ENCODE measurements at regions not wholly inside any gene's neighbourhood (a gene's known extent, or its start where the extent isn't known, plus 50 kb on each side); places are given as distances from the start of the nearest gene placed in this dataset.

GRCh38 chr3:78285032-78285728 is 1245.3 kb downstream of the ROBO2 start:
- no peak overlapping the region for H3K4me3 ChIP-seq (replicated peaks in 1 of 4; ENCODE audit: control extremely low read depth in 1 of 4, insufficient read depth in 1 of 4, low read depth in 3 of 4, low read length in 4 of 4)
- no peaks in the 10 kb centered on the region for H4K20me1 ChIP-seq (ENCODE audit: control insufficient read depth, extremely low read depth, insufficient read depth, low read length)
- H3K4me2 ChIP-seq (ENCODE audit: extremely low read depth, insufficient read depth, low read length), result no peak overlapping the region
- no peaks in the 10 kb centered on the region for H3K27me3 ChIP-seq (ENCODE audit: control insufficient read depth, insufficient read depth, low read length)
- DNase-seq (ENCODE audit: low read depth in 2 of 2), result no peak
- H3K36me3 ChIP-seq (ENCODE audit: control insufficient read depth, insufficient read depth, low read length), result no peaks in the 10 kb centered on the region
- H3K27ac ChIP-seq (ENCODE audit: insufficient read depth, low read length), result no peak overlapping the region
- H3K4me1 ChIP-seq (ENCODE audit: control insufficient read depth, extremely low read depth, insufficient read depth, low read length), result no peaks in the 10 kb centered on the region
- H3K79me2 ChIP-seq (ENCODE audit: control insufficient read depth, insufficient read depth, low read length), result no peaks in the 10 kb centered on the region
- no peak overlapping the region for H3K9ac ChIP-seq (ENCODE audit: insufficient read depth, low read length)
- TF ChIP-seq CTCF (conservative IDR thresholded peaks at IDR 0.05 in 1 of 2, IDR thresholded peaks at IDR 0.05 in 1 of 2; ENCODE audit: low read depth in 1 of 2, low read length in 2 of 2), result no peak
- TF ChIP-seq EZH2 (IDR thresholded peaks at IDR 0.05; ENCODE audit: low read length, missing control alignments), result no peak
- H2AFZ ChIP-seq (ENCODE audit: low read length), result no peak overlapping the region
- no peaks in the 10 kb centered on the region for H3K9me3 ChIP-seq (ENCODE audit: control insufficient read depth, insufficient read depth, low read depth, low read length)

- no peak overlapping the region for H2AFZ ChIP-seq (ENCODE audit: low read length)
- no peaks in the 10 kb centered on the region for H3K27me3 ChIP-seq (ENCODE audit: control insufficient read depth, insufficient read depth, low read length)
- no peaks in the 10 kb centered on the region for H3K36me3 ChIP-seq (ENCODE audit: control insufficient read depth, insufficient read depth, low read length)
- H3K4me1 ChIP-seq (ENCODE audit: control insufficient read depth, extremely low read depth, insufficient read depth, low read length), result no peaks in the 10 kb centered on the region
- H3K79me2 ChIP-seq (ENCODE audit: control insufficient read depth, insufficient read depth, low read length), result no peaks in the 10 kb centered on the region
- no peak overlapping the region for H3K9ac ChIP-seq (ENCODE audit: insufficient read depth, low read length)
- H3K27ac ChIP-seq (ENCODE audit: insufficient read depth, low read length), result no peak overlapping the region
- H3K4me3 ChIP-seq (replicated peaks in 1 of 4; ENCODE audit: control extremely low read depth in 1 of 4, insufficient read depth in 1 of 4, low read depth in 3 of 4, low read length in 4 of 4), result no peak overlapping the region
- no peaks in the 10 kb centered on the region for H4K20me1 ChIP-seq (ENCODE audit: control insufficient read depth, extremely low read depth, insufficient read depth, low read length)
- no peaks in the 10 kb centered on the region for H3K9me3 ChIP-seq (ENCODE audit: control insufficient read depth, insufficient read depth, low read depth, low read length)
- TF ChIP-seq EZH2 (IDR thresholded peaks at IDR 0.05; ENCODE audit: low read length, missing control alignments), result no peak
- no peak for TF ChIP-seq CTCF (conservative IDR thresholded peaks at IDR 0.05 in 1 of 2, IDR thresholded peaks at IDR 0.05 in 1 of 2; ENCODE audit: low read depth in 1 of 2, low read length in 2 of 2)
- no peak overlapping the region for H3K4me2 ChIP-seq (ENCODE audit: extremely low read depth, insufficient read depth, low read length)
- peak in 1 of 2 donors; percentile 65 for DNase-seq (ENCODE audit: low read depth in 2 of 2)
Observed at GRCh38 chr3:78287085-78287484, 1247.2 kb downstream of the ROBO2 start.

GRCh38 chr3:78293284-78293683 is 1253.4 kb downstream of the ROBO2 start:
- Histone ChIP-seq H3K27ac (ENCODE audit: insufficient read depth, low read length) (no peak overlapping the region), H3K79me2 (ENCODE audit: control insufficient read depth, insufficient read depth, low read length) (no peaks in the 10 kb centered on the region), H2AFZ (ENCODE audit: low read length) (no peak overlapping the region), H3K4me2 (ENCODE audit: extremely low read depth, insufficient read depth, low read length) (no peak overlapping the region), H3K36me3 (ENCODE audit: control insufficient read depth, insufficient read depth, low read length) (no peaks in the 10 kb centered on the region), H3K9me3 (ENCODE audit: control insufficient read depth, insufficient read depth, low read depth, low read length) (no peaks in the 10 kb centered on the region), H3K9ac (ENCODE audit: insufficient read depth, low read length) (no peak overlapping the region), H4K20me1 (ENCODE audit: control insufficient read depth, extremely low read depth, insufficient read depth, low read length) (no peaks in the 10 kb centered on the region), H3K27me3 (ENCODE audit: control insufficient read depth, insufficient read depth, low read length) (no peaks in the 10 kb centered on the region), H3K4me1 (ENCODE audit: control insufficient read depth, extremely low read depth, insufficient read depth, low read length) (no peaks in the 10 kb centered on the region), H3K4me3 (replicated peaks in 1 of 4; ENCODE audit: control extremely low read depth in 1 of 4, insufficient read depth in 1 of 4, low read depth in 3 of 4, low read length in 4 of 4) (no peak overlapping the region)
- no peak for TF ChIP-seq EZH2 (IDR thresholded peaks at IDR 0.05; ENCODE audit: low read length, missing control alignments)
- TF ChIP-seq CTCF (conservative IDR thresholded peaks at IDR 0.05 in 1 of 2, IDR thresholded peaks at IDR 0.05 in 1 of 2; ENCODE audit: low read depth in 1 of 2, low read length in 2 of 2), result no peak
- DNase-seq (ENCODE audit: low read depth in 2 of 2), result no peak

All from fibroblast of lung (primary cell).